ENCODE measurements at regions not wholly inside any gene's neighbourhood (a gene's known extent, or its start where the extent isn't known, plus 50 kb on each side); places are given as distances from the start of the nearest gene placed in this dataset.

DNA sequence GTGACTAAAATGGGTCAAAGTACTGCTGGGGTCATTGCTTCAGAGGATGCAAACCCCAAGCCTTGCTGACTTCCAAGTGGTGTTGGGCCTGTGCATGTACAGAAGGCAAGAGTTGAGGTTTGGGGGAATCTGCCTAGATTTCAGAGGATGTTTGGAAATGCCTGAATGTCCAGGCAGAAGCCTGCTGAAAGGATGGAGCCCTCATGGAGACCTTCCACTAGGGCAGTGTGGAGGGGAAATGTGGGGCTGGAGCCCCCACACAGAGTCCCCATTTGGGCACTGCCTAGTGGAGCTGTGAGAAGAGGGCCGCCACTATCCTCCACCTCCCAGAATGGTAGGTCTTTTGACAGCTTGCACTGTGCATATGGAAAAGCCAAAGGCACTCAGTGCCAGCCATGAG, 377.7 kb upstream of the TRPC7 start:
- TF ChIP-seq EZH2 (IDR thresholded peaks at IDR 0.05): no peak
- no peak for TF ChIP-seq POLR2AphosphoS5 (IDR thresholded peaks at IDR 0.05; ENCODE audit: borderline replicate concordance, low read depth, low read length)
- no peak for TF ChIP-seq FOXP2 (optimal IDR thresholded peaks at IDR 0.05; ENCODE audit: control extremely low read depth, extremely low read length, insufficient read depth)

All from SK-N-MC (cell line).